Keratinocyte (primary cell): ENCODE measurements at regions not wholly inside any gene's neighbourhood (a gene's known extent, or its start where the extent isn't known, plus 50 kb on each side); places are given as distances from the start of the nearest gene placed in this dataset.
"Not testable (repeated sequence)": the region's sequence is repeated elsewhere in the genome, so short reads cannot be mapped to it uniquely, and the experiment has no call there.

Source experiments
- EZH2 ChIP-seq: IDR thresholded peaks from one replicate; pipeline ENCODE4 v1.6.1; 2012; ENCODE audit warnings: inconsistent platforms, mild to moderate bottlenecking, low read length, moderate library complexity
- TF ChIP-seq, protein P1 (sequence below), 3 experiments: IDR thresholded peaks in 1 of 3; conservative IDR thresholded peaks in 1 of 3; optimal IDR thresholded peaks in 1 of 3; 2 replicates in 2 of 3; 3 replicates in 1 of 3; pipeline versions ENCODE3 to v1.5.1; 2011; ENCODE audit warnings: low read length in 3 of 3, mild to moderate bottlenecking in 3 of 3, moderate library complexity in 2 of 3, control low read depth in 1 of 3, inconsistent platforms in 1 of 3; ENCODE audit not compliant: insufficient read depth in 2 of 3; ENCODE audit errors: extremely low read depth in 1 of 3

DNA sequence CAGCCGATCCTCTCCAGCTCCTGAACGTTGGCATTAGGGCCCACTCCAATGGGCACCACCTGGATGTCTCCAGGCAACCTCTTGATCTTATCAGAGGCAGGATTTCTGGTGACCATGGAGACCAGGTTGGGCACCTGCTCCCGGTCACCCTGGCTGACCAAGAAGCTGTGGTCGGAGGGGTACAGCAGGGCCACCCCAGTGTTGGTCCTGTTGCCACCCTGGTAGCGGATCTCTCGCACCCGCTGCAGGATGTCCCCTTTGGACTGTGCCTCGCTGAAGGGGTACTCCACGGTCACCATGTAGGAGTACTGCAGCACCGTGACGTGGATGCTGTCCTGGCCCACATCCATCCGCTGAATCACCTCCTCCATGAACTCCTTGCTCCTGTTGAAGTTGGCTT is 104.3 kb upstream of the CCT8L2 start:
- TF ChIP-seq, protein P1, sequence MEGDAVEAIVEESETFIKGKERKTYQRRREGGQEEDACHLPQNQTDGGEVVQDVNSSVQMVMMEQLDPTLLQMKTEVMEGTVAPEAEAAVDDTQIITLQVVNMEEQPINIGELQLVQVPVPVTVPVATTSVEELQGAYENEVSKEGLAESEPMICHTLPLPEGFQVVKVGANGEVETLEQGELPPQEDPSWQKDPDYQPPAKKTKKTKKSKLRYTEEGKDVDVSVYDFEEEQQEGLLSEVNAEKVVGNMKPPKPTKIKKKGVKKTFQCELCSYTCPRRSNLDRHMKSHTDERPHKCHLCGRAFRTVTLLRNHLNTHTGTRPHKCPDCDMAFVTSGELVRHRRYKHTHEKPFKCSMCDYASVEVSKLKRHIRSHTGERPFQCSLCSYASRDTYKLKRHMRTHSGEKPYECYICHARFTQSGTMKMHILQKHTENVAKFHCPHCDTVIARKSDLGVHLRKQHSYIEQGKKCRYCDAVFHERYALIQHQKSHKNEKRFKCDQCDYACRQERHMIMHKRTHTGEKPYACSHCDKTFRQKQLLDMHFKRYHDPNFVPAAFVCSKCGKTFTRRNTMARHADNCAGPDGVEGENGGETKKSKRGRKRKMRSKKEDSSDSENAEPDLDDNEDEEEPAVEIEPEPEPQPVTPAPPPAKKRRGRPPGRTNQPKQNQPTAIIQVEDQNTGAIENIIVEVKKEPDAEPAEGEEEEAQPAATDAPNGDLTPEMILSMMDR (optimal IDR thresholded peaks at IDR 0.05 in 1 of 3, IDR thresholded peaks at IDR 0.05 in 1 of 3, conservative IDR thresholded peaks at IDR 0.05 in 1 of 3; ENCODE audit: extremely low read depth in 1 of 3, insufficient read depth in 2 of 3, low read length in 3 of 3) = not testable (repeated sequence)
- not testable (repeated sequence) for TF ChIP-seq EZH2
